Glutamatergic neuron (in vitro differentiated cells): ENCODE measurements at regions not wholly inside any gene's neighbourhood (a gene's known extent, or its start where the extent isn't known, plus 50 kb on each side); places are given as distances from the start of the nearest gene placed in this dataset.

Source experiments
- DNase-seq: peaks from one replicate; pipeline ENCODE4 v3.0.0; 2022
- H3K27ac Mint-ChIP-seq: one replicate; pipeline ENCODE4 v1.8.0; 2020; ENCODE audit warnings: mild to moderate bottlenecking, mixed read lengths, inconsistent platforms; ENCODE audit not compliant: unreplicated experiment
- H3K27me3 Mint-ChIP-seq: one replicate; pipeline ENCODE4 v1.8.0; 2020; ENCODE audit warnings: mild to moderate bottlenecking, moderate library complexity, mixed read lengths, inconsistent platforms; ENCODE audit not compliant: unreplicated experiment
- H3K36me3 Mint-ChIP-seq: one replicate; pipeline ENCODE4 v1.8.0; 2020; ENCODE audit warnings: mild to moderate bottlenecking, mixed read lengths, inconsistent platforms; ENCODE audit not compliant: unreplicated experiment
- H3K4me1 Mint-ChIP-seq: one replicate; pipeline ENCODE4 v1.8.0; 2020; ENCODE audit warnings: mild to moderate bottlenecking, low read depth, mixed read lengths, inconsistent platforms; ENCODE audit not compliant: unreplicated experiment
- H3K4me3 Mint-ChIP-seq: one replicate; pipeline ENCODE4 v1.8.0; 2020; ENCODE audit warnings: mild to moderate bottlenecking, mixed read lengths, inconsistent platforms; ENCODE audit not compliant: unreplicated experiment
- H3K9me3 Mint-ChIP-seq: one replicate; pipeline ENCODE4 v1.8.0; 2020; ENCODE audit warnings: mild to moderate bottlenecking, moderate library complexity, mixed read lengths, inconsistent platforms; ENCODE audit not compliant: unreplicated experiment
- CTCF ChIP-seq: fragments of 200-600 bp; sonication (generic); IDR thresholded peaks from one replicate; pipeline ENCODE4 v1.5.0; 2021; ENCODE audit not compliant: partially characterized antibody, unreplicated experiment

- no peaks in the 10 kb centered on the region for H3K4me1 Mint-ChIP-seq
- H3K27me3 Mint-ChIP-seq, result no peaks in the 10 kb centered on the region
- no peak for TF ChIP-seq CTCF
Observed at GRCh38 chr13:47281991-47282390, 385.1 kb upstream of the HTR2A start.

GRCh38 chr13:47279920-47280319 lies 383.1 kb upstream of the HTR2A start:
- no peak for TF ChIP-seq CTCF
- no peaks in the 10 kb centered on the region for H3K4me1 Mint-ChIP-seq

More at GRCh38 chr13:47281991-47282390, 385.1 kb upstream of the HTR2A start:
- Mint-ChIP-seq H3K36me3 (no peaks in the 10 kb centered on the region), H3K27ac (no peak overlapping the region), H3K4me3 (no peak overlapping the region), H3K9me3 (peaks cover 1% of the 10 kb centered on the region)
- no peak for DNase-seq

GRCh38 chr13:47277774-47278173 lies 380.9 kb upstream of the HTR2A start:
- Mint-ChIP-seq H3K4me3 (no peak overlapping the region), H3K36me3 (no peaks in the 10 kb centered on the region), H3K27ac (no peak overlapping the region), H3K27me3 (peaks cover 2% of the 10 kb centered on the region), H3K9me3 (peaks cover 1% of the 10 kb centered on the region), H3K4me1 (no peaks in the 10 kb centered on the region)
- TF ChIP-seq CTCF, result no peak
- no peak for DNase-seq

More at GRCh38 chr13:47279920-47280319, 383.1 kb upstream of the HTR2A start:
- Mint-ChIP-seq H3K27ac (no peak overlapping the region), H3K4me3 (no peak overlapping the region), H3K27me3 (peaks cover 2% of the 10 kb centered on the region), H3K36me3 (no peaks in the 10 kb centered on the region), H3K9me3 (peaks cover 1% of the 10 kb centered on the region)
- no peak for DNase-seq

DNA sequence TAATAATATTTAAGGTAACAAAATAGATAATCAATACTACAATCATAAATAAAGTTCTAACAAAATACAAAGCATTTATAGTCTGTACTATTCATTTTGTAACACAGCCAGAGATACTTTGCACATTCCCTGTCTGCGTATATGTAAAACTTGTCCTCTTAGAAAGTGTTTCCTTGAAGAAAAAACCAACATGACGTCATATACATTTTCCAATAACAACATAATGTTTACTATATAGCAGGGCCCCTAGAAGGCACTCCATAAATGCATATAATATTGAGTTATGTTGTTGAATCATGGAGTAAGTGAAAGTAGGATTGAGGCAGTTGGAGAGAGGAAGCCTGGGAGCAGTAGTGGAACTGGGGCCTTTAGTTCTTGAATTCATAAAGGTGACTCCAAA lies 371.4 kb upstream of the HTR2A start:
- H3K27me3 Mint-ChIP-seq, result no peaks in the 10 kb centered on the region
- H3K27ac Mint-ChIP-seq, result no peak overlapping the region
- H3K4me1 Mint-ChIP-seq, result no peaks in the 10 kb centered on the region
- no peak for DNase-seq
- H3K4me3 Mint-ChIP-seq, result no peak overlapping the region
- no peak for TF ChIP-seq CTCF
- H3K36me3 Mint-ChIP-seq, result no peaks in the 10 kb centered on the region
- H3K9me3 Mint-ChIP-seq, result no peaks in the 10 kb centered on the region

DNA sequence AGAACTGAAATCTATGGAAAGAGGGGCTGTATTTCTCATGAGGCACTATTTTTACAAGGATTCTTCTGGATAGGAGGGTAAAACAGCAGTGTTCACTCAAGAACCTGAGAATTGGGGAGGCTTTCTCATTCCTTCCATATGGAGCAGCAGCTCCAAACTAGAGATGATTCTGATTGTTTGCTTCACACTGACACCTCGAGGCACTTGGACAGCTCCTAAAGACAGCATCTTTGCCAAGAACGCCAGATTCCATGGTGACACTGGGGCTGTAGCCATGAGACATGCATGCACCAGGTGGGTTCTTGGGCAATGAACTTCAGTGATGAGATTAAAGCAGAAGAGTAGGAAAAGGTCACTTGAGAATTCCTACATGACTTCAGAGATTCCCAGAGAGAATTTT lies 361.5 kb upstream of the HTR2A start:
- H3K4me3 Mint-ChIP-seq, result no peak overlapping the region
- no peak for DNase-seq
- no peaks in the 10 kb centered on the region for H3K4me1 Mint-ChIP-seq
- H3K36me3 Mint-ChIP-seq, result no peaks in the 10 kb centered on the region
- H3K27ac Mint-ChIP-seq, result no peak overlapping the region
- no peaks in the 10 kb centered on the region for H3K27me3 Mint-ChIP-seq
- H3K9me3 Mint-ChIP-seq, result no peaks in the 10 kb centered on the region
- no peak for TF ChIP-seq CTCF
